ENCODE measurements at regions not wholly inside any gene's neighbourhood (a gene's known extent, or its start where the extent isn't known, plus 50 kb on each side); places are given as distances from the start of the nearest gene placed in this dataset.

DNA sequence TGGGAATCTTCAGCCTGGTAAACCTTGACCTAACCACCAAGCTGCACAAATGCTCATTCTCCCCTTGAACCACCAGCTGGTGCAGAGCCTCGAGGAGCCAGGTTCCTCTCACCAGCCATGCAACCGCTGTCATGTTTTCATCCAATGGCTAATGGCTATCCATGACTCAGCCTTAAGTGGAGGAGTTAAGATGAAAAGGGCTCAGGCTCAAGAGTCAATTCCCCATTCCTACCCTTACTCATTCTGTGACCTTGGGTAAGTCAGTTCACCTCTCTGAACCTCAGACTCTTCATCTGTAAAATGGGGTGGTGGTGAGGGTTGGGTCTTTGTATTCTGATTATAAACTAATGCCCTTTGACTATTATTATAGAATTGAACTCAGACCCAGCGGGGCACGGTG lies 515.6 kb downstream of the SHQ1 start:
- TF ChIP-seq CTCF (IDR thresholded peaks at IDR 0.05; ENCODE audit: unreplicated experiment): no peak
- DNase-seq (ENCODE audit: low spot score in 2 of 2, unreplicated experiment in 2 of 2): no peak
- no peak overlapping the region for H3K27ac Mint-ChIP-seq
- peaks cover 17% of the 10 kb centered on the region for H3K4me1 Mint-ChIP-seq
- peaks cover 22% of the 10 kb centered on the region for H3K27me3 Mint-ChIP-seq (ENCODE audit: low read depth)
- no peak overlapping the region for H3K4me3 Mint-ChIP-seq
- no peaks in the 10 kb centered on the region for H3K36me3 Mint-ChIP-seq
- H3K9me3 Mint-ChIP-seq: no peaks in the 10 kb centered on the region

DNA sequence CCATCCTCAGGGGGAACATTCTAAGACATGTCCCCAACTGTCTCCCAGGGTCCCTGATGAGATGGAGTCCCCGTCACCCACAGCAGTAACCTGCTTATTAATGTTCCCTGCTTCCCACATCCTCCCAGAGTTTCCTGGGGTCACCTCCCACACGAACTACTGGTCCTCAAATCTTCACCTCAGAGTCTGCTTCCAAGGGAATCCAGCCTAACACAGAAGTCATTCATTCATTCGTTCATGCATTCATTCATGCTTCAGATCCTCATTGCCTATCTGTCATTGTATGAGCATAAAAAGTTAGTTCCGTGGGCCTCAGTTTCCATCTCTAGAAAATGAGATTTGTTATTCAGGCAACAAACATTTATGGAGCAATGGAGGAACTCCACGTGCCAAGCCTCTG lies 516.2 kb downstream of the SHQ1 start:
- no peak for DNase-seq (ENCODE audit: low spot score in 2 of 2, unreplicated experiment in 2 of 2)
- no peak for TF ChIP-seq CTCF (IDR thresholded peaks at IDR 0.05; ENCODE audit: unreplicated experiment)
- Mint-ChIP-seq H3K9me3 (no peaks in the 10 kb centered on the region), H3K36me3 (no peaks in the 10 kb centered on the region), H3K4me3 (no peak overlapping the region), H3K4me1 (peaks cover 17% of the 10 kb centered on the region), H3K27ac (no peak overlapping the region), H3K27me3 (ENCODE audit: low read depth) (peaks cover 22% of the 10 kb centered on the region)

GRCh38 chr3:72331076-72331475 lies 517.2 kb downstream of the SHQ1 start:
- Mint-ChIP-seq H3K9me3 (no peaks in the 10 kb centered on the region), H3K27ac (no peak overlapping the region), H3K4me1 (peaks cover 17% of the 10 kb centered on the region), H3K4me3 (no peak overlapping the region), H3K27me3 (ENCODE audit: low read depth) (peaks cover 22% of the 10 kb centered on the region), H3K36me3 (no peaks in the 10 kb centered on the region)
- no peak for DNase-seq (ENCODE audit: low spot score in 2 of 2, unreplicated experiment in 2 of 2)
- no peak for TF ChIP-seq CTCF (IDR thresholded peaks at IDR 0.05; ENCODE audit: unreplicated experiment)

GRCh38 chr3:72329354-72329753 lies 518.9 kb downstream of the SHQ1 start:
- Mint-ChIP-seq H3K9me3 (no peaks in the 10 kb centered on the region), H3K36me3 (no peaks in the 10 kb centered on the region), H3K4me3 (no peak overlapping the region), H3K27ac (no peak overlapping the region), H3K27me3 (ENCODE audit: low read depth) (peaks cover 22% of the 10 kb centered on the region), H3K4me1 (peaks cover 9% of the 10 kb centered on the region)
- DNase-seq (ENCODE audit: low spot score in 2 of 2, unreplicated experiment in 2 of 2): no peak
- no peak for TF ChIP-seq CTCF (IDR thresholded peaks at IDR 0.05; ENCODE audit: unreplicated experiment)

GRCh38 chr3:72328755-72329277 lies 519.4 kb downstream of the SHQ1 start:
- Mint-ChIP-seq H3K36me3 (no peaks in the 10 kb centered on the region), H3K27ac (no peak overlapping the region)

More at GRCh38 chr3:72328755-72329277, 519.4 kb downstream of the SHQ1 start:
- TF ChIP-seq CTCF (IDR thresholded peaks at IDR 0.05; ENCODE audit: unreplicated experiment): no peak
- Mint-ChIP-seq H3K4me3 (no peak overlapping the region), H3K9me3 (no peaks in the 10 kb centered on the region), H3K27me3 (ENCODE audit: low read depth) (peaks cover 21% of the 10 kb centered on the region), H3K4me1 (peaks cover 9% of the 10 kb centered on the region)
- no peak for DNase-seq (ENCODE audit: low spot score in 2 of 2, unreplicated experiment in 2 of 2)
